ENCODE measurements at regions not wholly inside any gene's neighbourhood (a gene's known extent, or its start where the extent isn't known, plus 50 kb on each side); places are given as distances from the start of the nearest gene placed in this dataset.

GRCh38 chr2:2547911-2548310 is 216.8 kb upstream of the MYT1L start:
- H3K4me3 ChIP-seq (ENCODE audit: control extremely low read depth in 1 of 5, extremely low read depth in 1 of 5, insufficient read depth in 1 of 5, low read depth in 2 of 5, low read length in 4 of 5), result no peak overlapping the region
- no peaks in the 10 kb centered on the region for H3K4me1 ChIP-seq (ENCODE audit: control insufficient read depth in 2 of 2, insufficient read depth in 2 of 2, low read length in 2 of 2)
- no peaks in the 10 kb centered on the region for H3K36me3 ChIP-seq (replicated peaks in 1 of 2; ENCODE audit: control extremely low read depth in 1 of 2, control insufficient read depth in 1 of 2, extremely low read depth in 1 of 2, insufficient read depth in 2 of 2, low read length in 1 of 2)
- intact Hi-C loops (cut with micrococcal nuclease), result no loop called here
- Mint-ChIP-seq H3K27ac (no peak overlapping the region), H3K27me3 (no peaks in the 10 kb centered on the region), H3K9me3 (ENCODE audit: insufficient read depth) (peaks cover 10% of the 10 kb centered on the region), H3K4me1 (no peaks in the 10 kb centered on the region), H3K4me3 (no peak overlapping the region)
- H4K20me1 ChIP-seq (ENCODE audit: control insufficient read depth, insufficient read depth, low read length, poor library complexity, severe bottlenecking), result no peaks in the 10 kb centered on the region
- H2AFZ ChIP-seq (ENCODE audit: insufficient read depth, low read depth, low read length, poor library complexity, severe bottlenecking), result no peak overlapping the region
- no peak for DNase-seq
- POLR2A ChIA-PET, result no interaction called here
- 88% methylated on average over 1 of the region's 4 CpGs for WGBS (ENCODE audit: insufficient coverage)
- H3K9me3 ChIP-seq (ENCODE audit: control extremely low read depth in 1 of 3, control insufficient read depth in 2 of 3, insufficient read depth in 1 of 3, low read length in 2 of 3), result peaks cover 0 to 24% (median 6%) of the 10 kb centered on the region in 3 donors
- no peaks in the 10 kb centered on the region for H3K79me2 ChIP-seq (ENCODE audit: control insufficient read depth, insufficient read depth, low read length)
- H3K27me3 ChIP-seq (replicated peaks in 1 of 4; ENCODE audit: control extremely low read depth in 1 of 4, control insufficient read depth in 3 of 4, insufficient read depth in 4 of 4, low read length in 3 of 4), result no peaks in the 10 kb centered on the region
- no peak overlapping the region for H3K9ac ChIP-seq (ENCODE audit: low read length)
- TF ChIP-seq CTCF (IDR thresholded peaks at IDR 0.05) (no peak), EZH2 (IDR thresholded peaks at IDR 0.05; ENCODE audit: borderline replicate concordance, insufficient read depth, low read depth, low read length, poor library complexity, severe bottlenecking) (no peak)
- no peak overlapping the region for H3K4me2 ChIP-seq (replicated peaks; ENCODE audit: low read depth, low read length, poor library complexity, severe bottlenecking)
- no peak overlapping the region for H3K27ac ChIP-seq (ENCODE audit: low read length in 2 of 2)
- CTCF ChIA-PET, result no interaction called here
- no peak for ATAC-seq (ENCODE audit: low read depth)

- CTCF ChIA-PET, result no interaction called here
- Histone ChIP-seq H3K9ac (ENCODE audit: low read length) (no peak overlapping the region), H3K27me3 (replicated peaks in 1 of 4; ENCODE audit: control extremely low read depth in 1 of 4, control insufficient read depth in 3 of 4, insufficient read depth in 4 of 4, low read length in 3 of 4) (no peaks in the 10 kb centered on the region), H3K36me3 (replicated peaks in 1 of 2; ENCODE audit: control extremely low read depth in 1 of 2, control insufficient read depth in 1 of 2, extremely low read depth in 1 of 2, insufficient read depth in 2 of 2, low read length in 1 of 2) (no peaks in the 10 kb centered on the region), H3K4me1 (ENCODE audit: control insufficient read depth in 2 of 2, insufficient read depth in 2 of 2, low read length in 2 of 2) (no peaks in the 10 kb centered on the region), H3K27ac (ENCODE audit: low read length in 2 of 2) (no peak overlapping the region), H3K4me2 (replicated peaks; ENCODE audit: low read depth, low read length, poor library complexity, severe bottlenecking) (no peak overlapping the region), H3K4me3 (ENCODE audit: control extremely low read depth in 1 of 5, extremely low read depth in 1 of 5, insufficient read depth in 1 of 5, low read depth in 2 of 5, low read length in 4 of 5) (no peak overlapping the region), H3K79me2 (ENCODE audit: control insufficient read depth, insufficient read depth, low read length) (no peaks in the 10 kb centered on the region), H2AFZ (ENCODE audit: insufficient read depth, low read depth, low read length, poor library complexity, severe bottlenecking) (no peak overlapping the region), H3K9me3 (ENCODE audit: control extremely low read depth in 1 of 3, control insufficient read depth in 2 of 3, insufficient read depth in 1 of 3, low read length in 2 of 3) (peaks cover 0 to 19% (median 3%) of the 10 kb centered on the region in 3 donors), H4K20me1 (ENCODE audit: control insufficient read depth, insufficient read depth, low read length, poor library complexity, severe bottlenecking) (no peaks in the 10 kb centered on the region)
- no peak for DNase-seq
- H3K27me3 Mint-ChIP-seq, result no peaks in the 10 kb centered on the region
- no peak overlapping the region for H3K27ac Mint-ChIP-seq
- no peak for ATAC-seq (ENCODE audit: low read depth)
- no peaks in the 10 kb centered on the region for H3K4me1 Mint-ChIP-seq
- H3K9me3 Mint-ChIP-seq (ENCODE audit: insufficient read depth), result peaks cover 10% of the 10 kb centered on the region
- POLR2A ChIA-PET, result no interaction called here
- intact Hi-C loops (cut with micrococcal nuclease), result no loop called here
- WGBS (ENCODE audit: insufficient coverage), result 73% methylated on average over 2 of the region's 3 CpGs
- TF ChIP-seq CTCF (IDR thresholded peaks at IDR 0.05) (no peak), EZH2 (IDR thresholded peaks at IDR 0.05; ENCODE audit: borderline replicate concordance, insufficient read depth, low read depth, low read length, poor library complexity, severe bottlenecking) (no peak)
- no peak overlapping the region for H3K4me3 Mint-ChIP-seq
Observed at GRCh38 chr2:2547451-2547850, 216.4 kb upstream of the MYT1L start.
